Heart left ventricle (tissue), 13 donors: ENCODE measurements at regions not wholly inside any gene's neighbourhood (a gene's known extent, or its start where the extent isn't known, plus 50 kb on each side); places are given as distances from the start of the nearest gene placed in this dataset.

Experiments
- POLR2A ChIP-seq, 2 donors: fragments of 450-650 bp; IDR thresholded peaks; one replicate each; pipeline ENCODE4 v1.6.1; 2017; ENCODE audit warnings: antibody characterized with exemption in 2 of 2, mild to moderate bottlenecking in 2 of 2, moderate library complexity in 2 of 2
- TF ChIP-seq, protein P1 (sequence below), 12 donors: fragments of 200-600 bp; sonication (generic) in 4 of 12; IDR thresholded peaks; one replicate each; pipeline versions ENCODE4 v1.5.0 to v1.8.0; 2018 to 2022; ENCODE audit warnings: antibody characterized with exemption in 12 of 12, mild to moderate bottlenecking in 5 of 12
- donor health status: ischemic (EF 13 %, LVEDD 7.1; RV severe dilation, severe dysfunction).
- donor health status: DM: no; HTN: yes; CAD: no.
- donor health status: DM: no; HTN: no; CAD: no.
- donor health status: ischemic (EF 25% LVEDD 6.9; RV normal size, moderate dysfunction).
- donor health status: ischemic (EF 25% LVEDD 5.7; RV mildly dilated, moderate dysfunction).
- donor health status: ischemic (EF 35%, LVEDD 5.7; RV mildly dilated, moderate dysfunction).
- donor health status: nonischemic (EF 11% LVEDD 7.7; RV severe dilation, severe dysfunction).
- donor health status: DM: yes; HTN: yes; CAD: no.
- donor health status: PGD.
- donor health status: ischemic (EF 29% LVEDD 5.4; RV normal size, mild dysfunction).
- donor health status: nonischemic (EF 23%, LVEDD 6.1; RV moderate dilation, normal function).

DNA sequence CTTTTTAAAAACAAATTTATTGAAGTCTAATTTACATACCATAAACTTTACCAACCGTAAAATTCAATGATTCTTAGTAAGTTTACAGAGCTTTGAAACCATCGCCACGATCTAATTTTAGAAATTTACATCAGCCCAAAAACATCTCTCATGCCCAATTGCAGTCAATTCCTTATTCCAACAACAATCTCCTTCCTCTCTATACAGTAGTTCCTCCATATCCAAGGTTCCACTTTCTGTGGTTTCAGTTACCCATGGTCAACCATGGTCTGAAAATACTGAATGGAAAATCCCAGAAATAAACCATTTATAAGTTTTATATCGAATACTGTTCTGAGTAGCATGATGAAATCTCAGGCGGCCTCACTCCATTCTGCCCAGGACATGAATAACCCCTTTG is 183.4 kb upstream of the ADCY1 start:
- TF ChIP-seq, protein P1, sequence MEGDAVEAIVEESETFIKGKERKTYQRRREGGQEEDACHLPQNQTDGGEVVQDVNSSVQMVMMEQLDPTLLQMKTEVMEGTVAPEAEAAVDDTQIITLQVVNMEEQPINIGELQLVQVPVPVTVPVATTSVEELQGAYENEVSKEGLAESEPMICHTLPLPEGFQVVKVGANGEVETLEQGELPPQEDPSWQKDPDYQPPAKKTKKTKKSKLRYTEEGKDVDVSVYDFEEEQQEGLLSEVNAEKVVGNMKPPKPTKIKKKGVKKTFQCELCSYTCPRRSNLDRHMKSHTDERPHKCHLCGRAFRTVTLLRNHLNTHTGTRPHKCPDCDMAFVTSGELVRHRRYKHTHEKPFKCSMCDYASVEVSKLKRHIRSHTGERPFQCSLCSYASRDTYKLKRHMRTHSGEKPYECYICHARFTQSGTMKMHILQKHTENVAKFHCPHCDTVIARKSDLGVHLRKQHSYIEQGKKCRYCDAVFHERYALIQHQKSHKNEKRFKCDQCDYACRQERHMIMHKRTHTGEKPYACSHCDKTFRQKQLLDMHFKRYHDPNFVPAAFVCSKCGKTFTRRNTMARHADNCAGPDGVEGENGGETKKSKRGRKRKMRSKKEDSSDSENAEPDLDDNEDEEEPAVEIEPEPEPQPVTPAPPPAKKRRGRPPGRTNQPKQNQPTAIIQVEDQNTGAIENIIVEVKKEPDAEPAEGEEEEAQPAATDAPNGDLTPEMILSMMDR (IDR thresholded peaks at IDR 0.05), result no peak
- TF ChIP-seq POLR2A (IDR thresholded peaks at IDR 0.05), result no peak
